Liver (tissue), 7 donors: ENCODE measurements at regions not wholly inside any gene's neighbourhood (a gene's known extent, or its start where the extent isn't known, plus 50 kb on each side); places are given as distances from the start of the nearest gene placed in this dataset.
"Not testable (repeated sequence)": the region's sequence is repeated elsewhere in the genome, so short reads cannot be mapped to it uniquely, and the experiment has no call there.

Experiments used
- DNase-seq: peaks from one replicate; pipeline ENCODE4 v3.0.0-alpha.2; 2017; ENCODE audit warnings: low spot score
- H3K27ac ChIP-seq, 2 donors: one replicate each; pipeline ENCODE4 v1.7.0; 2013; ENCODE audit warnings: inconsistent platforms in 2 of 2, low read length in 2 of 2, control low read depth in 1 of 2, low read depth in 1 of 2, mild to moderate bottlenecking in 1 of 2
- H3K27me3 ChIP-seq, 4 donors: one replicate each; pipeline versions ENCODE4 v1.6.1 to v1.7.0; 2013; ENCODE audit warnings: low read length in 3 of 4, inconsistent platforms in 1 of 4, mild to moderate bottlenecking in 1 of 4, moderate library complexity in 1 of 4; ENCODE audit not compliant: control insufficient read depth in 4 of 4, insufficient read depth in 4 of 4
- H3K36me3 ChIP-seq, 4 donors: one replicate each; pipeline versions ENCODE4 v1.6.1 to v1.7.0; 2013; ENCODE audit warnings: low read length in 3 of 4, mild to moderate bottlenecking in 3 of 4, low read depth in 1 of 4, moderate library complexity in 1 of 4; ENCODE audit not compliant: control insufficient read depth in 4 of 4, insufficient read depth in 3 of 4
- H3K4me1 ChIP-seq, 4 donors: one replicate each; pipeline versions ENCODE4 v1.6.1 to v1.7.0; 2013; ENCODE audit warnings: low read length in 3 of 4, mild to moderate bottlenecking in 3 of 4, moderate library complexity in 1 of 4; ENCODE audit not compliant: control insufficient read depth in 4 of 4, insufficient read depth in 4 of 4
- H3K4me3 ChIP-seq, 3 donors: one replicate each; pipeline versions ENCODE4 v1.6.1 to v1.7.0; 2013; ENCODE audit warnings: low read length in 3 of 3, control low read depth in 1 of 3, low read depth in 1 of 3, mild to moderate bottlenecking in 1 of 3
- H3K9ac ChIP-seq, 2 donors: one replicate each; pipeline ENCODE4 v1.7.0; 2013; ENCODE audit warnings: low read length in 2 of 2, mild to moderate bottlenecking in 2 of 2, moderate library complexity in 2 of 2, control low read depth in 1 of 2, low read depth in 1 of 2
- H3K9me3 ChIP-seq, 4 donors: one replicate each; pipeline versions ENCODE4 v1.6.1 to v1.7.0; 2013; ENCODE audit warnings: low read length in 3 of 4; ENCODE audit not compliant: control insufficient read depth in 4 of 4
- ATF3 ChIP-seq: IDR thresholded peaks from 2 replicates; pipeline ENCODE4 v1.6.1; 2016; ENCODE audit warnings: antibody characterized with exemption
- EGR1 ChIP-seq, 2 donors: IDR thresholded peaks; 2 replicates each; pipeline ENCODE4 v1.6.1; 2016 to 2018; ENCODE audit warnings: antibody characterized with exemption in 2 of 2, low read depth in 2 of 2
- FOXA1 ChIP-seq: IDR thresholded peaks from 2 replicates; pipeline ENCODE4 v1.6.1; 2016; ENCODE audit warnings: antibody characterized with exemption
- FOXA2 ChIP-seq: IDR thresholded peaks from 2 replicates; pipeline ENCODE4 v1.6.1; 2016; ENCODE audit warnings: antibody characterized with exemption
- GABPA ChIP-seq, 2 donors: IDR thresholded peaks in 1 of 2; conservative IDR thresholded peaks in 1 of 2; 2 replicates each; pipeline ENCODE4 v1.6.1; 2016; ENCODE audit warnings: antibody characterized with exemption in 2 of 2, mild to moderate bottlenecking in 1 of 2, moderate library complexity in 1 of 2
- HNF4A ChIP-seq, 2 donors: conservative IDR thresholded peaks; 2 replicates each; pipeline ENCODE4 v1.6.1; 2016; ENCODE audit warnings: antibody characterized with exemption in 2 of 2, mild to moderate bottlenecking in 2 of 2
- HNF4G ChIP-seq: IDR thresholded peaks from 2 replicates; pipeline ENCODE4 v1.6.1; 2016; ENCODE audit warnings: antibody characterized with exemption
- MAX ChIP-seq: IDR thresholded peaks from 2 replicates; pipeline ENCODE4 v1.6.1; 2016; ENCODE audit warnings: antibody characterized with exemption
- RAD21 ChIP-seq, 2 donors: IDR thresholded peaks; 2 replicates each; pipeline ENCODE4 v1.6.1; 2016; ENCODE audit warnings: antibody characterized with exemption in 2 of 2, mild to moderate bottlenecking in 2 of 2
- REST ChIP-seq: IDR thresholded peaks from 2 replicates; pipeline ENCODE4 v1.6.1; 2016; ENCODE audit warnings: antibody characterized with exemption, mild to moderate bottlenecking
- RXRA ChIP-seq, 2 donors: IDR thresholded peaks; 2 replicates each; pipeline ENCODE4 v1.6.1; 2017 to 2018; ENCODE audit warnings: antibody characterized with exemption in 2 of 2, mild to moderate bottlenecking in 1 of 2
- TAF1 ChIP-seq: conservative IDR thresholded peaks from 2 replicates; pipeline ENCODE4 v1.6.1; 2016; ENCODE audit warnings: antibody characterized with exemption, mild to moderate bottlenecking
- YY1 ChIP-seq: IDR thresholded peaks from 2 replicates; pipeline ENCODE4 v1.6.1; 2016; ENCODE audit warnings: antibody characterized with exemption, mild to moderate bottlenecking
- WGBS: extraction: QIAGEN DNeasy Blood & Tissue Kit; methylation state at CpG from one replicate; pipeline ENCODE4 v1.1.7; 2013; 5-methylcytosine and 5-hydroxymethylcytosine counted together
- donor health status: healthy.
- donor health status: healthy.
- donor health status: healthy.
- donor health status: healthy.

GRCh38 chr14:85188836-85189235 is 341.1 kb upstream of the FLRT2 start (continued):
- TF ChIP-seq REST: no peak
- no peak for TF ChIP-seq FOXA2
- no peak for TF ChIP-seq HNF4A (conservative IDR thresholded peaks at IDR 0.05)

GRCh38 chr14:85189253-85189652 is 340.7 kb upstream of the FLRT2 start:
- 74% methylated on average over 6 of the region's 6 CpGs for WGBS
- not testable (repeated sequence) for H3K9ac ChIP-seq, H3K9me3 ChIP-seq, H3K36me3 ChIP-seq, H3K4me1 ChIP-seq, H3K27ac ChIP-seq, H3K4me3 ChIP-seq, H3K27me3 ChIP-seq, DNase-seq

GRCh38 chr14:85190251-85190650 is 339.7 kb upstream of the FLRT2 start:
- 86% methylated on average over 5 of the region's 5 CpGs for WGBS
- no peaks in the 10 kb centered on the region for H3K27me3 ChIP-seq
- H3K36me3 ChIP-seq: no peaks in the 10 kb centered on the region
- no peak for DNase-seq
- H3K4me3 ChIP-seq: no peak overlapping the region
- no peaks in the 10 kb centered on the region for H3K4me1 ChIP-seq
- no peak overlapping the region for H3K27ac ChIP-seq
- no peaks in the 10 kb centered on the region for H3K9me3 ChIP-seq
- no peak overlapping the region for H3K9ac ChIP-seq
- TF ChIP-seq REST: no peak
- TF ChIP-seq HNF4A (conservative IDR thresholded peaks at IDR 0.05): no peak
- TF ChIP-seq YY1: no peak

- H3K27ac ChIP-seq: no peak overlapping the region
- H3K27me3 ChIP-seq: no peaks in the 10 kb centered on the region
- H3K4me3 ChIP-seq: no peak overlapping the region
- no peak for DNase-seq
- H3K9me3 ChIP-seq: no peaks in the 10 kb centered on the region
- no peaks in the 10 kb centered on the region for H3K4me1 ChIP-seq
- H3K9ac ChIP-seq: no peak overlapping the region
- no peaks in the 10 kb centered on the region for H3K36me3 ChIP-seq
- TF ChIP-seq REST (no peak), YY1 (no peak), EGR1 (IDR thresholded peaks at IDR 0.05; ENCODE audit: low read depth in 2 of 2) (no peak), RXRA (IDR thresholded peaks at IDR 0.05) (no peak), ATF3 (no peak), HNF4G (no peak), GABPA (IDR thresholded peaks at IDR 0.05 in 1 of 2, conservative IDR thresholded peaks at IDR 0.05 in 1 of 2) (no peak), FOXA1 (no peak), MAX (no peak), TAF1 (no peak), RAD21 (IDR thresholded peaks at IDR 0.05) (no peak), HNF4A (conservative IDR thresholded peaks at IDR 0.05) (no peak)
Measured at GRCh38 chr14:85191986-85192385, 338.0 kb upstream of the FLRT2 start.
